CD14-positive monocyte (primary cell): ENCODE measurements at regions not wholly inside any gene's neighbourhood (a gene's known extent, or its start where the extent isn't known, plus 50 kb on each side); places are given as distances from the start of the nearest gene placed in this dataset.

Source experiments
- DNase-seq, 3 donors: peaks; one replicate each; pipeline ENCODE4 v3.0.0-alpha.2; 2011 to 2022
- H2AFZ ChIP-seq: 2 replicates; pipeline ENCODE4 v1.6.0; 2012; ENCODE audit warnings: mild to moderate bottlenecking, low read depth, low read length, inconsistent platforms; ENCODE audit not compliant: insufficient read depth, poor library complexity, severe bottlenecking
- H3K27ac ChIP-seq, 2 donors: 1 replicate in 1 of 2; 2 replicates in 1 of 2; pipeline ENCODE4 v1.5.1; 2012 to 2013; ENCODE audit warnings: low read length in 2 of 2, control low read depth in 1 of 2, inconsistent platforms in 1 of 2, low read depth in 1 of 2, mild to moderate bottlenecking in 1 of 2
- H3K27me3 ChIP-seq, 2 donors: one replicate each; pipeline versions ENCODE4 v1.6.0 to v1.6.1; 2011 to 2013; ENCODE audit warnings: low read length in 2 of 2; ENCODE audit not compliant: control insufficient read depth in 2 of 2, insufficient read depth in 2 of 2
- H3K36me3 ChIP-seq, 2 donors: replicated peaks in 1 of 2; 1 replicate in 1 of 2; 2 replicates in 1 of 2; pipeline versions ENCODE4 v1.5.1 to v1.6.1; 2012 to 2013; ENCODE audit warnings: low read length in 2 of 2, control low read depth in 1 of 2, inconsistent platforms in 1 of 2, mild to moderate bottlenecking in 1 of 2; ENCODE audit not compliant: insufficient read depth in 2 of 2, control insufficient read depth in 1 of 2
- H3K4me1 ChIP-seq, 2 donors: 1 replicate in 1 of 2; 2 replicates in 1 of 2; pipeline versions ENCODE4 v1.5.1 to v1.6.1; 2012 to 2013; ENCODE audit warnings: low read length in 2 of 2, control low read depth in 1 of 2, inconsistent platforms in 1 of 2, mild to moderate bottlenecking in 1 of 2, moderate library complexity in 1 of 2; ENCODE audit not compliant: insufficient read depth in 2 of 2, control insufficient read depth in 1 of 2
- H3K4me2 ChIP-seq: replicated peaks from 2 replicates; pipeline ENCODE3; 2012; ENCODE audit warnings: low read length, moderate library complexity, mild to moderate bottlenecking; ENCODE audit not compliant: poor library complexity, severe bottlenecking; ENCODE audit errors: extremely low read depth
- H3K4me3 ChIP-seq, 3 experiments: fragments of 200-600 bp in 1 of 3; sonication (generic) in 1 of 3; replicated peaks in 1 of 3; 1 replicate in 2 of 3; 2 replicates in 1 of 3; pipeline ENCODE4 v1.5.1; 2011 to 2013; ENCODE audit warnings: low read length in 3 of 3, mild to moderate bottlenecking in 3 of 3, control low read depth in 2 of 3, low read depth in 2 of 3, inconsistent platforms in 1 of 3, moderate library complexity in 1 of 3
- H3K79me2 ChIP-seq: 2 replicates; pipeline ENCODE4 v1.6.0; 2012; ENCODE audit warnings: mild to moderate bottlenecking, control low read depth, inconsistent platforms, low read length, moderate library complexity; ENCODE audit not compliant: insufficient read depth
- H3K9ac ChIP-seq: 2 replicates; pipeline ENCODE4 v1.6.0; 2017; ENCODE audit warnings: low read length, mild to moderate bottlenecking; ENCODE audit not compliant: insufficient read depth, poor library complexity, severe bottlenecking
- H3K9me3 ChIP-seq, 2 donors: replicated peaks in 1 of 2; 1 replicate in 1 of 2; 2 replicates in 1 of 2; pipeline versions ENCODE4 v1.5.1 to v1.6.1; 2012 to 2013; ENCODE audit warnings: low read length in 2 of 2, control low read depth in 1 of 2; ENCODE audit not compliant: control insufficient read depth in 1 of 2, insufficient read depth in 1 of 2
- H4K20me1 ChIP-seq: 2 replicates; pipeline ENCODE4 v1.6.0; 2012; ENCODE audit warnings: mild to moderate bottlenecking, low read length, control low read depth, moderate library complexity; ENCODE audit not compliant: insufficient read depth
- H3K27ac Mint-ChIP-seq, 7 donors: one replicate each; pipeline ENCODE4 v1.8.0; 2020; ENCODE audit warnings: mild to moderate bottlenecking in 7 of 7, mixed read lengths in 7 of 7, moderate library complexity in 6 of 7, inconsistent platforms in 2 of 7
- H3K27me3 Mint-ChIP-seq, 3 donors: one replicate each; pipeline ENCODE4 v1.8.0; 2021 to 2022; ENCODE audit warnings: low read depth in 3 of 3, mild to moderate bottlenecking in 3 of 3, mixed read lengths in 3 of 3, moderate library complexity in 3 of 3, inconsistent platforms in 1 of 3
- H3K36me3 Mint-ChIP-seq, 2 donors: one replicate each; pipeline ENCODE4 v1.8.0; 2020; ENCODE audit warnings: mixed read lengths in 2 of 2, inconsistent platforms in 1 of 2, mild to moderate bottlenecking in 1 of 2
- H3K4me1 Mint-ChIP-seq: one replicate; pipeline ENCODE4 v1.8.0; 2020; ENCODE audit warnings: mild to moderate bottlenecking, mixed read lengths
- H3K4me3 Mint-ChIP-seq, 2 donors: one replicate each; pipeline ENCODE4 v1.8.0; 2020; ENCODE audit warnings: mild to moderate bottlenecking in 2 of 2, mixed read lengths in 2 of 2, moderate library complexity in 1 of 2
- H3K9me3 Mint-ChIP-seq, 7 donors: one replicate each; pipeline ENCODE4 v1.8.0; 2020 to 2022; ENCODE audit warnings: mixed read lengths in 7 of 7, mild to moderate bottlenecking in 6 of 7, moderate library complexity in 6 of 7, inconsistent platforms in 2 of 7
- WGBS: methylation state at CpG from one replicate; pipeline ENCODE4 v1.1.5; 2013; ENCODE audit warnings: missing lambda C conversion rate; ENCODE audit not compliant: insufficient coverage; 5-methylcytosine and 5-hydroxymethylcytosine counted together
- intact Hi-C, 2 donors: fragments of 100-400 bp; cut with micrococcal nuclease; formaldehyde crosslinking; loops; one replicate each; pipeline versions ENCODE4 v1.15.0 to v1.15.1; 2023
- TF ChIP-seq, protein P1 (sequence below): fragments of 200-600 bp; IDR thresholded peaks from one replicate; pipeline ENCODE4 v1.8.0; 2022; ENCODE audit warnings: antibody characterized with exemption, mild to moderate bottlenecking

DNA sequence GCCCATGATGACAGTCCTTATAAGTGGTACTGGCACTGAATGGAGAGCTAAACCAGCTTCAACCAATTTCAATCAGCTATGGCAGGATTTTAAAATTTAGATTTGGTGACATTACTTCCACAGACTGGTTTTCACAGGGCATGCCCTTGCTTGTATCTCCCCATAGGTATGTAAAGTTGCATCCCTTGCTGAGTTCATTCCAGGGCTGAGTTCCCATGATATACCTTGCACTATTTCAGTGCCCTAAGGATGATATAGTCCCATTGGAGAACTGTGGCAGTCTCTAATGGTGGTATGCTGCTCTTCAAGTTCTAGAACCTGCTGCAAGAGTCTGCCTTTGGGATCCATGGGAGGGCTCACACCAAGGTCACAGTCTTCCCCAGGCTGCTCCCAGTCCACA lies 232.7 kb upstream of the MOCS1 start:
- Histone ChIP-seq H3K27ac (no peak overlapping the region), H3K79me2 (no peaks in the 10 kb centered on the region), H3K4me3 (no peak overlapping the region), H3K36me3 (no peaks in the 10 kb centered on the region), H3K4me2 (no peak overlapping the region), H4K20me1 (no peaks in the 10 kb centered on the region), H3K9me3 (peaks cover 0 to 2% of the 10 kb centered on the region in 2 donors), H3K27me3 (no peaks in the 10 kb centered on the region), H3K4me1 (no peaks in the 10 kb centered on the region), H2AFZ (no peak overlapping the region), H3K9ac (no peak overlapping the region)
- DNase-seq, result no peak
- peaks cover 0 to 15% (median 5%) of the 10 kb centered on the region in 7 donors for H3K9me3 Mint-ChIP-seq
- TF ChIP-seq, protein P1, sequence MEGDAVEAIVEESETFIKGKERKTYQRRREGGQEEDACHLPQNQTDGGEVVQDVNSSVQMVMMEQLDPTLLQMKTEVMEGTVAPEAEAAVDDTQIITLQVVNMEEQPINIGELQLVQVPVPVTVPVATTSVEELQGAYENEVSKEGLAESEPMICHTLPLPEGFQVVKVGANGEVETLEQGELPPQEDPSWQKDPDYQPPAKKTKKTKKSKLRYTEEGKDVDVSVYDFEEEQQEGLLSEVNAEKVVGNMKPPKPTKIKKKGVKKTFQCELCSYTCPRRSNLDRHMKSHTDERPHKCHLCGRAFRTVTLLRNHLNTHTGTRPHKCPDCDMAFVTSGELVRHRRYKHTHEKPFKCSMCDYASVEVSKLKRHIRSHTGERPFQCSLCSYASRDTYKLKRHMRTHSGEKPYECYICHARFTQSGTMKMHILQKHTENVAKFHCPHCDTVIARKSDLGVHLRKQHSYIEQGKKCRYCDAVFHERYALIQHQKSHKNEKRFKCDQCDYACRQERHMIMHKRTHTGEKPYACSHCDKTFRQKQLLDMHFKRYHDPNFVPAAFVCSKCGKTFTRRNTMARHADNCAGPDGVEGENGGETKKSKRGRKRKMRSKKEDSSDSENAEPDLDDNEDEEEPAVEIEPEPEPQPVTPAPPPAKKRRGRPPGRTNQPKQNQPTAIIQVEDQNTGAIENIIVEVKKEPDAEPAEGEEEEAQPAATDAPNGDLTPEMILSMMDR, result no peak
- intact Hi-C loops, result no loop called here
- no peak overlapping the region for H3K27ac Mint-ChIP-seq
- H3K4me3 Mint-ChIP-seq, result no peak overlapping the region
- peaks cover 2 to 12% (median 7%) of the 10 kb centered on the region in 3 donors for H3K27me3 Mint-ChIP-seq
- no peaks in the 10 kb centered on the region for H3K4me1 Mint-ChIP-seq
- no peaks in the 10 kb centered on the region for H3K36me3 Mint-ChIP-seq

DNA sequence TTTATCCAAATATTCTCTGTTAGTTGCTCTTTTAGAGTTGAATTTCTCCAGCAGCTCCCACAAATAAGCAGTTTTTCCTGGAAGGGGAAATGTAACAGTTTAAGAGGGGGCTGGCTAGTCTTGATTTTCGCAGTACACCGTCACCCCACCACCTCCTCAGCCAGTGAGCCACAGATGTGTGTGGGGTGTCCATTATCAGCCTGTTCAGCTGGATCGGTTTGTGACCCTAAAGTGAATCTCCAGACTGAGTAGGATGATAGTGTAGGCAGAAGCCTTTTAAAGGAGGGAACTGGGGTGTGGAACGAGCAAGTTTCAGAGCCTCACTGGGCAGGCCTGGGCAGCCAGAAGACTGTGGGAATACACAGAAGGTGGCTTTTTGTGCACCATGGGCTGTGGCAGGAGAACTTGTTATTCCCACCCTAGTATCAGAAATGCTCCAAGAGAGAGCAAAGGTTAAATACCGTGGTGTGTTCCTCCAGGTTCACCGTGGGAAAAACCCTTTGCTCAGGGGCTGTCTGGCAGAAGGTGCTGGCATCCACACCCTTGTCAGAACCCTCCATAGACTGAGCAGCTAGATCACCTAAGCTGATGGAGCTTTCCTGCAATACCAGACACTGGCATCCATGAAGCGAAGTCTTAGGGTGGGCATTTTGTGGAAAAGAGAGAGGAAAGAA lies 230.9 kb upstream of the MOCS1 start:
- no peak overlapping the region for H3K4me2 ChIP-seq

More for the DNA sequence above, 230.9 kb upstream of the MOCS1 start:
- TF ChIP-seq, protein P1, result no peak
- no peaks in the 10 kb centered on the region for H3K4me1 ChIP-seq
- H3K27me3 ChIP-seq, result no peaks in the 10 kb centered on the region
- no peak overlapping the region for H3K9ac ChIP-seq
- Mint-ChIP-seq H3K27ac (no peak overlapping the region), H3K4me3 (no peak overlapping the region), H3K36me3 (no peaks in the 10 kb centered on the region), H3K27me3 (peaks cover 2 to 9% (median 7%) of the 10 kb centered on the region in 3 donors), H3K9me3 (peaks cover 0 to 11% (median 5%) of the 10 kb centered on the region in 7 donors), H3K4me1 (no peaks in the 10 kb centered on the region)
- intact Hi-C loops, result no loop called here
- no peak overlapping the region for H3K27ac ChIP-seq
- no peak overlapping the region for H3K4me3 ChIP-seq
- no peak overlapping the region for H2AFZ ChIP-seq
- 100% methylated on average over 1 of the region's 7 CpGs for WGBS
- DNase-seq, result no peak
- H3K9me3 ChIP-seq, result peaks cover 0 to 11% of the 10 kb centered on the region in 2 donors
- H4K20me1 ChIP-seq, result no peaks in the 10 kb centered on the region
- H3K79me2 ChIP-seq, result no peaks in the 10 kb centered on the region
- H3K36me3 ChIP-seq, result no peaks in the 10 kb centered on the region
